ENCODE measurements at regions not wholly inside any gene's neighbourhood (a gene's known extent, or its start where the extent isn't known, plus 50 kb on each side); places are given as distances from the start of the nearest gene placed in this dataset.

GRCh38 chr18:78724214-78724914 is 255.3 kb upstream of the SALL3 start:
- Histone ChIP-seq H3K36me3 (no peaks in the 10 kb centered on the region), H3K4me1 (no peaks in the 10 kb centered on the region), H3K9me3 (no peaks in the 10 kb centered on the region), H3K4me3 (no peak overlapping the region), H3K27ac (no peak overlapping the region), H3K27me3 (no peaks in the 10 kb centered on the region)
- no peak for TF ChIP-seq CTCF (IDR thresholded peaks at IDR 0.05)
- TF ChIP-seq POLR2A (IDR thresholded peaks at IDR 0.05), result no peak
- TF ChIP-seq POLR2AphosphoS5 (IDR thresholded peaks at IDR 0.05; ENCODE audit: insufficient read depth in 1 of 2, low read depth in 1 of 2), result no peak
- intact Hi-C loops (cut with DNase I), result no loop called here
- DNase-seq (ENCODE audit: extremely low spot score in 2 of 2), result no peak

- H3K27ac ChIP-seq, result no peak overlapping the region
- TF ChIP-seq POLR2A (IDR thresholded peaks at IDR 0.05) (no peak), POLR2AphosphoS5 (IDR thresholded peaks at IDR 0.05; ENCODE audit: insufficient read depth in 1 of 2, low read depth in 1 of 2) (no peak), CTCF (IDR thresholded peaks at IDR 0.05) (no peak)
- H3K27me3 ChIP-seq, result no peaks in the 10 kb centered on the region
- intact Hi-C loops (cut with DNase I), result no loop called here
- no peaks in the 10 kb centered on the region for H3K36me3 ChIP-seq
- peak in 1 of 2 donors; percentile 89 for DNase-seq (ENCODE audit: extremely low spot score in 2 of 2)
- H3K4me1 ChIP-seq, result no peaks in the 10 kb centered on the region
- H3K4me3 ChIP-seq, result no peak overlapping the region
- no peaks in the 10 kb centered on the region for H3K9me3 ChIP-seq
Measured at GRCh38 chr18:78725426-78725825, 254.2 kb upstream of the SALL3 start.

- intact Hi-C loops (cut with DNase I), result no loop called here
- H3K9me3 ChIP-seq, result no peaks in the 10 kb centered on the region
- H3K36me3 ChIP-seq, result no peaks in the 10 kb centered on the region
- no peak for TF ChIP-seq POLR2A (IDR thresholded peaks at IDR 0.05)
- H3K27ac ChIP-seq, result no peak overlapping the region
- H3K4me1 ChIP-seq, result no peaks in the 10 kb centered on the region
- H3K27me3 ChIP-seq, result no peaks in the 10 kb centered on the region
- peak in 1 of 2 donors; percentile 52 for DNase-seq (ENCODE audit: extremely low spot score in 2 of 2)
- H3K4me3 ChIP-seq, result no peak overlapping the region
Measured at GRCh38 chr18:78726326-78727056, 253.1 kb upstream of the SALL3 start.

- Histone ChIP-seq H3K9me3 (no peaks in the 10 kb centered on the region), H3K36me3 (no peaks in the 10 kb centered on the region), H3K27me3 (no peaks in the 10 kb centered on the region), H3K27ac (no peak overlapping the region), H3K4me1 (no peaks in the 10 kb centered on the region), H3K4me3 (no peak overlapping the region)
- DNase-seq (ENCODE audit: extremely low spot score in 2 of 2), result no peak
- intact Hi-C loops (cut with DNase I), result no loop called here
- TF ChIP-seq CTCF (IDR thresholded peaks at IDR 0.05), result no peak
- no peak for TF ChIP-seq POLR2A (IDR thresholded peaks at IDR 0.05)
- TF ChIP-seq POLR2AphosphoS5 (IDR thresholded peaks at IDR 0.05; ENCODE audit: insufficient read depth in 1 of 2, low read depth in 1 of 2), result no peak
Measured at GRCh38 chr18:78727057-78727739, 252.4 kb upstream of the SALL3 start.

GRCh38 chr18:78727877-78728783 is 251.5 kb upstream of the SALL3 start:
- no peaks in the 10 kb centered on the region for H3K4me1 ChIP-seq
- H3K36me3 ChIP-seq, result no peaks in the 10 kb centered on the region
- H3K27ac ChIP-seq, result no peak overlapping the region
- no peak for DNase-seq (ENCODE audit: extremely low spot score in 2 of 2)
- no peaks in the 10 kb centered on the region for H3K27me3 ChIP-seq
- no peak for TF ChIP-seq POLR2AphosphoS5 (IDR thresholded peaks at IDR 0.05; ENCODE audit: insufficient read depth in 1 of 2, low read depth in 1 of 2)
- no peaks in the 10 kb centered on the region for H3K9me3 ChIP-seq
- H3K4me3 ChIP-seq, result no peak overlapping the region
- intact Hi-C loops (cut with DNase I), result no loop called here

Measured in vagina (tissue), 2 donors.